DND-41 (cell line): ENCODE measurements at regions not wholly inside any gene's neighbourhood (a gene's known extent, or its start where the extent isn't known, plus 50 kb on each side); places are given as distances from the start of the nearest gene placed in this dataset.

Experiments
- ATAC-seq: fragments of 200-7000 bp; cut with Tn5 transposase; 3 replicates; pipeline ENCODE4 v1.9.1; 2021; ENCODE audit warnings: low read depth; ENCODE audit not compliant: insufficient read depth
- DNase-seq: peaks from one replicate; pipeline ENCODE4 v3.0.0-alpha.2; 2020
- H2AFZ ChIP-seq: 2 replicates; pipeline ENCODE4 v1.6.0; 2012; ENCODE audit warnings: low read depth, low read length
- H3K27ac ChIP-seq: 2 replicates; pipeline ENCODE4 v1.5.1; 2012; ENCODE audit warnings: low read length, inconsistent platforms
- H3K27me3 ChIP-seq: fragments of 200-600 bp; sonication (generic); 2 replicates; pipeline ENCODE4 v1.6.0; 2012; ENCODE audit warnings: low read length, mild to moderate bottlenecking, inconsistent platforms; ENCODE audit not compliant: insufficient read depth, poor library complexity
- H3K36me3 ChIP-seq: 2 replicates; pipeline ENCODE4 v1.5.1; 2012; ENCODE audit warnings: low read length, inconsistent platforms; ENCODE audit not compliant: insufficient read depth
- H3K4me1 ChIP-seq: 2 replicates; pipeline ENCODE4 v1.5.1; 2012; ENCODE audit warnings: mild to moderate bottlenecking, low read length; ENCODE audit not compliant: insufficient read depth
- H3K4me2 ChIP-seq: 2 replicates; pipeline ENCODE4 v1.6.0; 2012; ENCODE audit warnings: mild to moderate bottlenecking, moderate library complexity, low read length, inconsistent platforms; ENCODE audit not compliant: insufficient read depth
- H3K4me3 ChIP-seq, 2 experiments: fragments of 200-600 bp in 1 of 2; shearing (Covaris generic) in 1 of 2; 2 replicates each; pipeline ENCODE4 v1.5.1; 2012 to 2016; ENCODE audit warnings: inconsistent platforms in 2 of 2, low read length in 2 of 2, mild to moderate bottlenecking in 2 of 2, low read depth in 1 of 2, moderate library complexity in 1 of 2
- H3K79me2 ChIP-seq: 2 replicates; pipeline ENCODE4 v1.6.0; 2012; ENCODE audit warnings: low read length, inconsistent platforms; ENCODE audit not compliant: insufficient read depth
- H3K9ac ChIP-seq: 2 replicates; pipeline ENCODE4 v1.6.0; 2012; ENCODE audit warnings: low read depth, mild to moderate bottlenecking, inconsistent platforms, low read length, moderate library complexity
- H3K9me3 ChIP-seq: 2 replicates; pipeline ENCODE4 v1.5.1; 2012; ENCODE audit warnings: low read length, moderate library complexity, mild to moderate bottlenecking, inconsistent platforms; ENCODE audit not compliant: insufficient read depth, severe bottlenecking
- H4K20me1 ChIP-seq: 2 replicates; pipeline ENCODE4 v1.6.0; 2012; ENCODE audit warnings: low read length; ENCODE audit not compliant: insufficient read depth
- CTCF ChIP-seq: IDR thresholded peaks from 2 replicates; pipeline ENCODE4 v1.5.1; 2012; ENCODE audit warnings: borderline replicate concordance, low read length, moderate library complexity, mild to moderate bottlenecking; ENCODE audit not compliant: poor library complexity, severe bottlenecking; ENCODE audit errors: extremely low read depth
- EZH2 ChIP-seq: IDR thresholded peaks from 3 replicates; pipeline ENCODE4 v1.6.1; 2012; ENCODE audit warnings: borderline replicate concordance, low read depth, mild to moderate bottlenecking, moderate library complexity, low read length, inconsistent platforms; ENCODE audit not compliant: severe bottlenecking

- Histone ChIP-seq H3K4me1 (no peaks in the 10 kb centered on the region), H3K9ac (no peak overlapping the region), H3K79me2 (no peaks in the 10 kb centered on the region), H4K20me1 (no peaks in the 10 kb centered on the region), H3K27me3 (no peaks in the 10 kb centered on the region), H3K9me3 (no peaks in the 10 kb centered on the region), H3K27ac (no peak overlapping the region), H2AFZ (no peak overlapping the region), H3K36me3 (no peaks in the 10 kb centered on the region), H3K4me2 (no peak overlapping the region), H3K4me3 (no peak overlapping the region)
- ATAC-seq (no peak), DNase-seq (no peak)
- TF ChIP-seq EZH2 (no peak), CTCF (no peak)
Observed at GRCh38 chr15:47158573-47158972, 558.7 kb upstream of the SEMA6D start.

GRCh38 chr15:47177177-47177576 is 540.1 kb upstream of the SEMA6D start:
- Histone ChIP-seq H3K4me3 (no peak overlapping the region), H3K4me2 (no peak overlapping the region), H3K27ac (no peak overlapping the region), H4K20me1 (no peaks in the 10 kb centered on the region), H3K79me2 (no peaks in the 10 kb centered on the region), H2AFZ (no peak overlapping the region), H3K36me3 (no peaks in the 10 kb centered on the region), H3K9me3 (no peaks in the 10 kb centered on the region), H3K27me3 (no peaks in the 10 kb centered on the region), H3K4me1 (no peaks in the 10 kb centered on the region), H3K9ac (no peak overlapping the region)
- DNase-seq: no peak
- TF ChIP-seq EZH2 (no peak), CTCF (no peak)
- ATAC-seq: no peak

GRCh38 chr15:47179988-47180387 is 537.3 kb upstream of the SEMA6D start:
- Histone ChIP-seq H3K4me2 (no peak overlapping the region), H3K27ac (no peak overlapping the region), H3K36me3 (no peaks in the 10 kb centered on the region), H3K9ac (no peak overlapping the region), H3K27me3 (no peaks in the 10 kb centered on the region), H3K4me3 (no peak overlapping the region), H2AFZ (no peak overlapping the region), H4K20me1 (no peaks in the 10 kb centered on the region), H3K4me1 (no peaks in the 10 kb centered on the region), H3K9me3 (no peaks in the 10 kb centered on the region), H3K79me2 (no peaks in the 10 kb centered on the region)
- DNase-seq (no peak), ATAC-seq (no peak)
- no peak for TF ChIP-seq CTCF
- TF ChIP-seq EZH2: no peak

GRCh38 chr15:47182818-47183217 is 534.5 kb upstream of the SEMA6D start:
- DNase-seq (no peak), ATAC-seq (no peak)
- Histone ChIP-seq H4K20me1 (no peaks in the 10 kb centered on the region), H3K4me3 (no peak overlapping the region), H3K27me3 (no peaks in the 10 kb centered on the region), H2AFZ (no peak overlapping the region), H3K4me2 (no peak overlapping the region), H3K9me3 (no peaks in the 10 kb centered on the region), H3K27ac (no peak overlapping the region), H3K79me2 (no peaks in the 10 kb centered on the region), H3K4me1 (no peaks in the 10 kb centered on the region), H3K36me3 (no peaks in the 10 kb centered on the region), H3K9ac (no peak overlapping the region)
- TF ChIP-seq EZH2: no peak
- no peak for TF ChIP-seq CTCF
